NCI-H1436 treated with DMSO at 0.1 percent for 48 hours (cell line): ENCODE measurements at regions not wholly inside any gene's neighbourhood (a gene's known extent, or its start where the extent isn't known, plus 50 kb on each side); places are given as distances from the start of the nearest gene placed in this dataset.
"Not testable (repeated sequence)": the region's sequence is repeated elsewhere in the genome, so short reads cannot be mapped to it uniquely, and the experiment has no call there.

Experiments
- DNase-seq: peaks from one replicate; lab custom pipeline; 2025; lab: John Stamatoyannopoulos, UW

DNA sequence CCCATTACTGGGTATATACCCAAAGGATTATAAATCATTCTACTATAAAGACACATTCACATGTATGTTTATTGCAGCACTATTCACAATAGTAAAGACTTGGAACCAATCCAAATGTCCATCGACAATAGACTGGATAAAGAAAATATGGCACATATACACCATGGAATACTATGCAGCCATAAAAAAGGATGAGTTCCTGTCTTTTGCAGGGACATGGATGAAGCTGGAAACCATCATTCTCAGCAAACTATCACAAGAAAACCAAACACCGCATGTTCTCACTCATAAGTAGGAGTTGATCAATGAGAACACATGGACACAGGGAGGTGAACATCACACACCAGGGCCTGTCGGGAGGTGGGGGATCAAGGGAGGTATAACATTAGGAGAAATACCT is 62.2 kb upstream of the FBXL17 start:
- DNase-seq = not testable (repeated sequence)

DNA sequence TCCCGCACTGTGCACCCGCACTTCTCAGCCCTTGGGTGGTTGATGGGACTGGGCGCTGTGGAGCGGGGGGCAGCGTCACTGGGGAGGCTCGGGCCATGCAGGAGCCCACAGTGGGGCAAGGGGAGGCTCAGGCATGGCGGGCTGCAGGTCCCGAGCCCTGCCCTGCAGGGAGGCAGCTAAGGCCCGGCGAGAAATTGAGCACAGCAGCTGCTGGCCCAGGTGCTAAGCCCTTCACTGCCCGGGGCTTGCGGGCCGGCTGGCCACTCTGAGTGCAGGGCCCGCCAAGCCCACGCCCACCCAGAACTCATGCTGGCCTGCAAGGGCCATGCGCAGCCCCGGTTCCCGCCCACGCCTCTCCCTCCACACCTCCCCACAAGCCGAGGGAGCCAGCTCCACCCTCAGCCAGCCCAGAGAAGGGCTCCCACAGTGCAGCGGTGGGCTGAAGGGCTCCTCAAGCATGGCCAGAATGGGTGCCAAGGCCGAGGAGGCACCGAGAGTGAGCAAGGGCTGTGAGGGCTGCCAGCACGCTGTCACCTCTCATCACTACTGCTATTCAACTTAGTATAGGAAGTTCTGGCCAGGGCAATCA is 60.3 kb upstream of the FBXL17 start:
- DNase-seq = not testable (repeated sequence)

DNA sequence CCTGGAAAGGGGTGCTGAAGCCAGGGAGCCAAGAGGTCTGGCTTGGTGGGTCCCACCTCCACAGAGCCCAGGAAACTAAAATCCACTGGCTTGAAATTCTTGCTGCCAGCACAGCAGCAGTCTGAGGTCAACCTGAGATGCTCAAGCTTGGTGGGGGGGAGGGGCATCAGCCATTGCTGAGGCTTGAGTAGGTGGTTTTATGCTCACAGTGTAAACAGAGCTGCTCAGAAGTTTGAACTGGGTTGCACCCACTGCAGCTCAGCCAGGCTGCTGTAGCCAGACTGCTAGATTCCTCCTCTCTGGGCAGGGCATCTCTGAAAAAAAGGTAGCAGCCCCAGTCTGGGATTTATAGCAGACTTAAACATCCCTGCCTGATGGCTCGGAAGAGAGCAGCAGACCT is 55.5 kb upstream of the FBXL17 start:
- no peak for DNase-seq

GRCh38 chr5:108436696-108437095 is 54.8 kb upstream of the FBXL17 start:
- DNase-seq = no peak

GRCh38 chr5:108433600-108433999 is 51.7 kb upstream of the FBXL17 start:
- no peak for DNase-seq

- no peak for DNase-seq
Measured at GRCh38 chr5:108432024-108432423, 50.1 kb upstream of the FBXL17 start.
